ENCODE measurements at regions not wholly inside any gene's neighbourhood (a gene's known extent, or its start where the extent isn't known, plus 50 kb on each side); places are given as distances from the start of the nearest gene placed in this dataset.

DNA sequence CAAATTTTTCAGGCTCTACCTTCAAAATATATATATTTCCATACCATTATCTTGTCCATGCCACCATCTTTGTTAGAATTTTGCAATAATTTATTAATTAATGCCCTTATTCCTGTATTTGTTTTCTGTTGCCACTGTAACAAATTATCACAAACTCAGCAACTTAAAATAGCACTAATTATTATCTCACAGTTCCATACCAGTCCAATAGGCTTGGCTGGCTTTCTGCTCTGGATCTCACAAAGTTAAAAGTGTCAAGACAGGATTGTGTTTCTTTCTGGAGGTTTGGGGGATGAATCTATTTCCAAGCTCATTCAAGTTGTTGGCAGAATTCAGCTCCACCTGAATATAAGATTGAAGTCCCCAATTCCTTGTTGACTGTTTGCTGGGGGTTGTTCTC lies 58.6 kb upstream of the SLC38A4 start:
- Histone ChIP-seq H3K4me2 (ENCODE audit: low read length) (no peak overlapping the region), H2BK5ac (ENCODE audit: low read length) (no peak overlapping the region), H3K4me1 (ENCODE audit: control insufficient read depth, low read depth, low read length) (no peaks in the 10 kb centered on the region), H3K4ac (ENCODE audit: low read depth, low read length) (no peak overlapping the region), H2AK5ac (ENCODE audit: low read length) (no peak overlapping the region), H3K79me2 (ENCODE audit: control insufficient read depth, insufficient read depth, low read length) (no peaks in the 10 kb centered on the region), H3K56ac (ENCODE audit: low read length) (no peak overlapping the region), H4K5ac (ENCODE audit: low read length) (no peak overlapping the region), H2BK15ac (replicated peaks; ENCODE audit: low read depth) (no peak overlapping the region), H3K79me1 (ENCODE audit: low read length) (no peaks in the 10 kb centered on the region), H3K27ac (ENCODE audit: low read depth, low read length) (no peak overlapping the region), H4K8ac (ENCODE audit: low read depth, low read length) (no peak overlapping the region), H3K18ac (ENCODE audit: low read length) (no peak overlapping the region), H3K27me3 (ENCODE audit: insufficient read depth, low read length, poor library complexity) (no peaks in the 10 kb centered on the region), H3K4me3 (ENCODE audit: low read length) (no peak overlapping the region), H3K36me3 (ENCODE audit: control insufficient read depth, insufficient read depth, low read length) (no peaks in the 10 kb centered on the region), H3K23ac (ENCODE audit: low read length) (no peak overlapping the region), H3K9ac (ENCODE audit: low read length) (no peak overlapping the region), H2BK120ac (ENCODE audit: low read depth, low read length) (no peak overlapping the region)
- DNase-seq: no peak

DNA sequence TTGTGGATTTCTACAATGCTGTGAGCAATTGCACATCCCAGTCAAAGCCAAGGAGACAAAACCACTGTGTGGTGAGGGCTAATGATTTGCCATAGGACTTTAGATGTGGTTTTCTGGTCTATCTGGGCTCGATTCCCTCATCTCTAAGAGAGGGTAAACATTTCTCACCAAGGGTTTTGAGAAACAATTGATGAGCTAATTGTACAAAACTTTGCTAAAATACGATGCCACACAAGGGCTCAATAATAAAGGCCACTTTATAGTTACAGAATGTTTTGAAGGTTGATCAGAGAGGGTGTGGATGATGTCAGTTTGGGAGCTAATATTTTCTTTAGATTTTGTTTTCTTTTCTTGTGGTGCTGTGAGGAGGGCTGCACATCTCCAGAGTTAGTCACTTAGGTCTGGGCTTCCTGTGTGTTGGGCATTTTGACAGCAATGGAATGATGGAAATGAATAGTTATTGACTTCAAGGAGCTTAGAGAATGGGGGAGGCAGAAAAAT lies 60.8 kb upstream of the SLC38A4 start:
- H3K27ac ChIP-seq (ENCODE audit: low read depth, low read length): no peak overlapping the region
- H2BK120ac ChIP-seq (ENCODE audit: low read depth, low read length): no peak overlapping the region
- no peaks in the 10 kb centered on the region for H3K27me3 ChIP-seq (ENCODE audit: insufficient read depth, low read length, poor library complexity)
- no peak overlapping the region for H3K4me3 ChIP-seq (ENCODE audit: low read length)
- no peaks in the 10 kb centered on the region for H3K79me2 ChIP-seq (ENCODE audit: control insufficient read depth, insufficient read depth, low read length)
- no peak overlapping the region for H2BK15ac ChIP-seq (replicated peaks; ENCODE audit: low read depth)
- H2AK5ac ChIP-seq (ENCODE audit: low read length): no peak overlapping the region
- H3K18ac ChIP-seq (ENCODE audit: low read length): no peak overlapping the region
- H3K9ac ChIP-seq (ENCODE audit: low read length): no peak overlapping the region
- WGBS (ENCODE audit: extremely low coverage, insufficient coverage, low lambda C conversion rate): no CpG with 5 or more reads among the region's 2 CpGs
- no peak overlapping the region for H3K4ac ChIP-seq (ENCODE audit: low read depth, low read length)
- H2BK5ac ChIP-seq (ENCODE audit: low read length): no peak overlapping the region
- H4K5ac ChIP-seq (ENCODE audit: low read length): no peak overlapping the region
- no peaks in the 10 kb centered on the region for H3K4me1 ChIP-seq (ENCODE audit: control insufficient read depth, low read depth, low read length)
- no peak overlapping the region for H4K8ac ChIP-seq (ENCODE audit: low read depth, low read length)
- H3K36me3 ChIP-seq (ENCODE audit: control insufficient read depth, insufficient read depth, low read length): no peaks in the 10 kb centered on the region
- no peak for DNase-seq
- no peak overlapping the region for H3K56ac ChIP-seq (ENCODE audit: low read length)
- no peak overlapping the region for H3K4me2 ChIP-seq (ENCODE audit: low read length)
- no peaks in the 10 kb centered on the region for H3K79me1 ChIP-seq (ENCODE audit: low read length)
- H3K23ac ChIP-seq (ENCODE audit: low read length): no peak overlapping the region

DNA sequence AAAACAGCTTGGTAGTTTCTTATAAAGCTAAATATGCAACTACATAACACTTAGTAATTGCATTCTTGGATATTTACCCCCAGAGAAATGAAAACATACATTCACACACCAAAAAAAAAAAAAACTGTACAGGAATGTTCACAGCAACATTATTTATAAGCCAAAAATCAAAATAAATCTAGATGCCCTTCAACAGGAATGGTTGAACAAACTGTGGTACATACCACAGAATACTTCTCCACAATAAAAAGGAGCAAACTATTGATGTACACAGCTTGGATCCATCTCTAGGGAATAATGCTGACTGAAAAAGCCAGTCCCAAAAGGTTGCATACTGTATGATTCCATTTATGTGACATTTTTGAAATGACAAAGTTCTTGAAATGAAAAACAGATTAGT lies 62.1 kb upstream of the SLC38A4 start:
- H2BK15ac ChIP-seq (replicated peaks; ENCODE audit: low read depth): no peak overlapping the region
- H3K4me1 ChIP-seq (ENCODE audit: control insufficient read depth, low read depth, low read length): no peaks in the 10 kb centered on the region
- no peak overlapping the region for H3K23ac ChIP-seq (ENCODE audit: low read length)
- no peak for DNase-seq
- no peak overlapping the region for H4K8ac ChIP-seq (ENCODE audit: low read depth, low read length)
- no peak overlapping the region for H3K27ac ChIP-seq (ENCODE audit: low read depth, low read length)
- no peaks in the 10 kb centered on the region for H3K36me3 ChIP-seq (ENCODE audit: control insufficient read depth, insufficient read depth, low read length)
- no peak overlapping the region for H4K5ac ChIP-seq (ENCODE audit: low read length)
- H3K79me2 ChIP-seq (ENCODE audit: control insufficient read depth, insufficient read depth, low read length): no peaks in the 10 kb centered on the region
- no peak overlapping the region for H3K56ac ChIP-seq (ENCODE audit: low read length)
- no peak overlapping the region for H2AK5ac ChIP-seq (ENCODE audit: low read length)
- no peak overlapping the region for H3K9ac ChIP-seq (ENCODE audit: low read length)
- H3K4me3 ChIP-seq (ENCODE audit: low read length): no peak overlapping the region
- H3K4ac ChIP-seq (ENCODE audit: low read depth, low read length): no peak overlapping the region
- H3K79me1 ChIP-seq (ENCODE audit: low read length): no peaks in the 10 kb centered on the region
- no peak overlapping the region for H3K4me2 ChIP-seq (ENCODE audit: low read length)
- H3K18ac ChIP-seq (ENCODE audit: low read length): no peak overlapping the region
- no peaks in the 10 kb centered on the region for H3K27me3 ChIP-seq (ENCODE audit: insufficient read depth, low read length, poor library complexity)
- no peak overlapping the region for H2BK120ac ChIP-seq (ENCODE audit: low read depth, low read length)
- H2BK5ac ChIP-seq (ENCODE audit: low read length): no peak overlapping the region

DNA sequence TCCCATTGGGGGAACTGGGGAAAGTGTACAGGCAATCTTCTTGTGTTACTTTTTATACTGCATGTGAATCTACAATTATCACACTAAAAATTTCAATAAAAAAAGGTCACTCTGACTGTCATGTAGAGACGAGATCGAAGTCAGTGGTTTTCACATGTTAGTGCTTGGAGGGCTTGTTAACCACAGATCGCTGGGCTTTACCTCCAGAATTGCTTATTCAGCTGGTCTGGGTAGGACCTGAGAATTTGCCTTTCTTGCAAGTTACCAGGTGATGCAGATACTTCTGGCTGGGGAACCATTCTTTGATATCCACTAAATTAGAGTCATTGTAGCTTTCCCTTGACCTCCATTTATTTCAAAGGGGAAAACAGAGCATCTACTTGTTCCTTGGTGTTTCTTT lies 62.8 kb upstream of the SLC38A4 start:
- H2AK5ac ChIP-seq (ENCODE audit: low read length): no peak overlapping the region
- H3K9ac ChIP-seq (ENCODE audit: low read length): no peak overlapping the region
- no peak overlapping the region for H3K4me3 ChIP-seq (ENCODE audit: low read length)
- H3K4me2 ChIP-seq (ENCODE audit: low read length): no peak overlapping the region
- H2BK120ac ChIP-seq (ENCODE audit: low read depth, low read length): no peak overlapping the region
- H2BK15ac ChIP-seq (replicated peaks; ENCODE audit: low read depth): no peak overlapping the region
- H3K79me1 ChIP-seq (ENCODE audit: low read length): no peaks in the 10 kb centered on the region
- no peaks in the 10 kb centered on the region for H3K4me1 ChIP-seq (ENCODE audit: control insufficient read depth, low read depth, low read length)
- no peak overlapping the region for H3K56ac ChIP-seq (ENCODE audit: low read length)
- no peak overlapping the region for H4K5ac ChIP-seq (ENCODE audit: low read length)
- H3K27me3 ChIP-seq (ENCODE audit: insufficient read depth, low read length, poor library complexity): no peaks in the 10 kb centered on the region
- H3K23ac ChIP-seq (ENCODE audit: low read length): no peak overlapping the region
- H3K4ac ChIP-seq (ENCODE audit: low read depth, low read length): no peak overlapping the region
- H4K8ac ChIP-seq (ENCODE audit: low read depth, low read length): no peak overlapping the region
- no peaks in the 10 kb centered on the region for H3K36me3 ChIP-seq (ENCODE audit: control insufficient read depth, insufficient read depth, low read length)
- no peak overlapping the region for H3K18ac ChIP-seq (ENCODE audit: low read length)
- no CpG with 5 or more reads among the region's 3 CpGs for WGBS (ENCODE audit: extremely low coverage, insufficient coverage, low lambda C conversion rate)
- DNase-seq: no peak
- no peaks in the 10 kb centered on the region for H3K79me2 ChIP-seq (ENCODE audit: control insufficient read depth, insufficient read depth, low read length)
- H3K27ac ChIP-seq (ENCODE audit: low read depth, low read length): no peak overlapping the region
- H2BK5ac ChIP-seq (ENCODE audit: low read length): no peak overlapping the region

DNA sequence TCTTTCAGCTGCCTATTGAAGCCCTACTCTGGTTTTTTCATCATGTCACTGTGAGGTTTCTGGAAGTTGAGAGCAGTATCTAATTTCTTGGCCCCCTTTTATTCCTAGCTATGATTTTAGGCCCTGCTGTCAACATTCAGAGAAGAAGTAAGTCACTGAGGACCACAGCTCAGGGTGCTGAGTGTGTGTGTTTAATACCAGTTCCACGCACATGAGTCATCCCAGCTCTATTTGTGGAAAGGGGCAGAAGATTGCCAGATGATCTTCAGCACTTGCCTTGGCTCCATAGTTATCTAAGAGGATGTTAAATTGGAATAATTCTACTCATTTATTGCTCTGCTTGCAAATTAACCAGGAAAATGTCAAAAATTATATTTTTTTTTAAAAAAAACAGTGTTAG lies 65.5 kb upstream of the SLC38A4 start:
- H2BK120ac ChIP-seq (ENCODE audit: low read depth, low read length): no peak overlapping the region
- H3K18ac ChIP-seq (ENCODE audit: low read length): no peak overlapping the region
- H2BK5ac ChIP-seq (ENCODE audit: low read length): no peak overlapping the region
- no CpG with 5 or more reads among the region's 1 CpG for WGBS (ENCODE audit: extremely low coverage, insufficient coverage, low lambda C conversion rate)
- H3K9ac ChIP-seq (ENCODE audit: low read length): no peak overlapping the region
- no peak overlapping the region for H3K23ac ChIP-seq (ENCODE audit: low read length)
- H3K4ac ChIP-seq (ENCODE audit: low read depth, low read length): no peak overlapping the region
- H3K79me2 ChIP-seq (ENCODE audit: control insufficient read depth, insufficient read depth, low read length): no peaks in the 10 kb centered on the region
- no peak overlapping the region for H3K4me2 ChIP-seq (ENCODE audit: low read length)
- H4K8ac ChIP-seq (ENCODE audit: low read depth, low read length): no peak overlapping the region
- no peak overlapping the region for H3K4me3 ChIP-seq (ENCODE audit: low read length)
- no peaks in the 10 kb centered on the region for H3K4me1 ChIP-seq (ENCODE audit: control insufficient read depth, low read depth, low read length)
- H3K36me3 ChIP-seq (ENCODE audit: control insufficient read depth, insufficient read depth, low read length): no peaks in the 10 kb centered on the region
- no peak overlapping the region for H3K27ac ChIP-seq (ENCODE audit: low read depth, low read length)
- no peak overlapping the region for H3K56ac ChIP-seq (ENCODE audit: low read length)
- H4K5ac ChIP-seq (ENCODE audit: low read length): no peak overlapping the region
- DNase-seq: no peak
- no peaks in the 10 kb centered on the region for H3K27me3 ChIP-seq (ENCODE audit: insufficient read depth, low read length, poor library complexity)
- no peak overlapping the region for H2BK15ac ChIP-seq (replicated peaks; ENCODE audit: low read depth)
- H2AK5ac ChIP-seq (ENCODE audit: low read length): no peak overlapping the region
- H3K79me1 ChIP-seq (ENCODE audit: low read length): no peaks in the 10 kb centered on the region

DNA sequence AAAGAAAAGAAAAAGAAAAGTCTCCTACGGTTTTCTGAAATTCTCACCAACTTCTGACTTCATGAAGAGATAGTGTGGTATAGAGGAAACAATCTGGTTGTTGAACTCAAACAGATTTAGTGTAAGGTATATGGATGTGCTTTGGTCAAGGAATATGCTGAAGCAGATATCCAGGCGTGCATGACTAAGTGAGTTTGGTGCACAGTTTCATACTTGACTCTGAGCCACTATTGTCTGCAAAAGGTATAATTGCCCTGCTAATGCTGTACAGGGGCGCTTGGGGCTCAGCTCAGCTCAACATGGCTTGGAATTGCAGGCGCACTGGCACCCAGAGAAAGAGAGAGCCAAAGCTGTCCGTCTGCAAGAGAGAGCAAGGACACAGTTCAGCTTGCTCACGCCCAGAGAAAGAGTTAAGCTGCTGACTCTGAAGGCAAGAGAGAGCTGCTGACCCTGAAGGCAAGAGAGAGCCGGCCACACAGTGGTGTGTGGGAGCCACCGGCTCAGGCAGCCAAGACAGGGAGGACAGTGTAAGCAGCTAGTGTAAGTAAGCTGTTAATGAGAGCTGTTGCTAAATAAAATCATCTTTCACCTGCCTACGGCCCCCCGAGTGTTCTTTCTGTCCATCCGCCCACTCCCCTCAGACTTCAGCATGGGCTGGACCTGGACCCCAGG lies 66.4 kb upstream of the SLC38A4 start:
- no peak overlapping the region for H3K4me3 ChIP-seq (ENCODE audit: low read length)
- no peak overlapping the region for H2AK5ac ChIP-seq (ENCODE audit: low read length)
- H2BK5ac ChIP-seq (ENCODE audit: low read length): no peak overlapping the region
- no peak overlapping the region for H4K8ac ChIP-seq (ENCODE audit: low read depth, low read length)
- H3K4me2 ChIP-seq (ENCODE audit: low read length): no peak overlapping the region
- H3K36me3 ChIP-seq (ENCODE audit: control insufficient read depth, insufficient read depth, low read length): no peaks in the 10 kb centered on the region
- H3K4me1 ChIP-seq (ENCODE audit: control insufficient read depth, low read depth, low read length): no peaks in the 10 kb centered on the region
- H3K79me1 ChIP-seq (ENCODE audit: low read length): no peaks in the 10 kb centered on the region
- WGBS (ENCODE audit: extremely low coverage, insufficient coverage, low lambda C conversion rate): no CpG with 5 or more reads among the region's 11 CpGs
- H3K9ac ChIP-seq (ENCODE audit: low read length): no peak overlapping the region
- H2BK15ac ChIP-seq (replicated peaks; ENCODE audit: low read depth): no peak overlapping the region
- H4K5ac ChIP-seq (ENCODE audit: low read length): no peak overlapping the region
- H3K27me3 ChIP-seq (ENCODE audit: insufficient read depth, low read length, poor library complexity): no peaks in the 10 kb centered on the region
- no peak for DNase-seq
- H3K23ac ChIP-seq (ENCODE audit: low read length): no peak overlapping the region
- H3K27ac ChIP-seq (ENCODE audit: low read depth, low read length): no peak overlapping the region
- H3K4ac ChIP-seq (ENCODE audit: low read depth, low read length): no peak overlapping the region
- H3K18ac ChIP-seq (ENCODE audit: low read length): no peak overlapping the region
- no peak overlapping the region for H3K56ac ChIP-seq (ENCODE audit: low read length)
- no peaks in the 10 kb centered on the region for H3K79me2 ChIP-seq (ENCODE audit: control insufficient read depth, insufficient read depth, low read length)
- H2BK120ac ChIP-seq (ENCODE audit: low read depth, low read length): no peak overlapping the region

All from mesendoderm (in vitro differentiated cells).